ENCODE measurements at regions not wholly inside any gene's neighbourhood (a gene's known extent, or its start where the extent isn't known, plus 50 kb on each side); places are given as distances from the start of the nearest gene placed in this dataset.

- TF ChIP-seq, protein P1, sequence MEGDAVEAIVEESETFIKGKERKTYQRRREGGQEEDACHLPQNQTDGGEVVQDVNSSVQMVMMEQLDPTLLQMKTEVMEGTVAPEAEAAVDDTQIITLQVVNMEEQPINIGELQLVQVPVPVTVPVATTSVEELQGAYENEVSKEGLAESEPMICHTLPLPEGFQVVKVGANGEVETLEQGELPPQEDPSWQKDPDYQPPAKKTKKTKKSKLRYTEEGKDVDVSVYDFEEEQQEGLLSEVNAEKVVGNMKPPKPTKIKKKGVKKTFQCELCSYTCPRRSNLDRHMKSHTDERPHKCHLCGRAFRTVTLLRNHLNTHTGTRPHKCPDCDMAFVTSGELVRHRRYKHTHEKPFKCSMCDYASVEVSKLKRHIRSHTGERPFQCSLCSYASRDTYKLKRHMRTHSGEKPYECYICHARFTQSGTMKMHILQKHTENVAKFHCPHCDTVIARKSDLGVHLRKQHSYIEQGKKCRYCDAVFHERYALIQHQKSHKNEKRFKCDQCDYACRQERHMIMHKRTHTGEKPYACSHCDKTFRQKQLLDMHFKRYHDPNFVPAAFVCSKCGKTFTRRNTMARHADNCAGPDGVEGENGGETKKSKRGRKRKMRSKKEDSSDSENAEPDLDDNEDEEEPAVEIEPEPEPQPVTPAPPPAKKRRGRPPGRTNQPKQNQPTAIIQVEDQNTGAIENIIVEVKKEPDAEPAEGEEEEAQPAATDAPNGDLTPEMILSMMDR (conservative IDR thresholded peaks at IDR 0.05; ENCODE audit: low read length) = no peak
- TF ChIP-seq EZH2phosphoT487 (IDR thresholded peaks at IDR 0.05; ENCODE audit: borderline replicate concordance) = no peak
Measured at GRCh38 chr22:49637255-49637760, 190.4 kb downstream of the BRD1 start.
